Astrocyte of the spinal cord (primary cell): ENCODE measurements at regions not wholly inside any gene's neighbourhood (a gene's known extent, or its start where the extent isn't known, plus 50 kb on each side); places are given as distances from the start of the nearest gene placed in this dataset.

Experiments used
- DNase-seq: peaks from one replicate; pipeline ENCODE4 v3.0.0; 2011; ENCODE audit warnings: low read depth, low spot score
- H3K4me3 ChIP-seq: 2 replicates; pipeline ENCODE4 v1.5.1; 2011; ENCODE audit warnings: low read depth, mild to moderate bottlenecking, low read length, moderate library complexity
- CTCF ChIP-seq: IDR thresholded peaks from 2 replicates; pipeline ENCODE4 v1.5.1; 2012; ENCODE audit warnings: low read depth, mild to moderate bottlenecking, low read length, inconsistent platforms
- in situ Hi-C: cut with HindIII; loops from 2 replicates; pipeline ENCODE4 v1.10.0; 2017; ENCODE audit warnings: low sequenced_read_pairs

- in situ Hi-C loops, result no loop called here
- H3K4me3 ChIP-seq, result no peak overlapping the region
- no peak for TF ChIP-seq CTCF
- DNase-seq, result no peak
These were observed 843.0 kb downstream of the BRD1 start for GRCh38 chr22:48984639-48985038.

DNA sequence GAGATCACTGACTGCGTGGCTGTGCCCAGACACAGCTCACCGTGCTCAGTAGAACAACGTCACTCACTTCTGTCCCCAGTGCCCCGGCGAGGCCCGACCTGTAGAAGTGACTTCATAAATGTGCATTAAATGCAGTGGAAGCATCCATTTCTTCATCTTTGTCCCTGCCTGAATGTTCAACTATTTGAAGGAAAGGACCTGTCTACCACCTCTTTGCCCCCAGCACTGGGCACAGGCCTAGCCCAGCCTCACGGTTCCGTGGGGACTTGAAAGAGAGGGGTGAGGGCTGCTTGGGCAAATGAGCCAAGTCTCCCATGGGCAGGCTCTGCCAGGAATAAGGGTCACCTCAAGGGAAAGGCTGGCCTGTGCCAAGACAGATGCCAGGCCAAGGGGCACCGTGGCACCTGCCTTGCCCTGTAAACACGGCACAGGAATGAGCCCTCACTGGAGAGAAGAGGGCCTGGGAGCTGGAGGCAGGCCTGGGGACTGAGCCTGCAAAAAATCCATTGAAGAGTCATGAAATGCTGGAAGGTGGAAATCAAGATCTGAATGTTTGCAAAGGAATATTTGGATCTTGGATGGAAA lies 845.3 kb downstream of the BRD1 start:
- no peak for TF ChIP-seq CTCF
- in situ Hi-C loops, result no loop called here
- DNase-seq, result no peak
- no peak overlapping the region for H3K4me3 ChIP-seq

DNA sequence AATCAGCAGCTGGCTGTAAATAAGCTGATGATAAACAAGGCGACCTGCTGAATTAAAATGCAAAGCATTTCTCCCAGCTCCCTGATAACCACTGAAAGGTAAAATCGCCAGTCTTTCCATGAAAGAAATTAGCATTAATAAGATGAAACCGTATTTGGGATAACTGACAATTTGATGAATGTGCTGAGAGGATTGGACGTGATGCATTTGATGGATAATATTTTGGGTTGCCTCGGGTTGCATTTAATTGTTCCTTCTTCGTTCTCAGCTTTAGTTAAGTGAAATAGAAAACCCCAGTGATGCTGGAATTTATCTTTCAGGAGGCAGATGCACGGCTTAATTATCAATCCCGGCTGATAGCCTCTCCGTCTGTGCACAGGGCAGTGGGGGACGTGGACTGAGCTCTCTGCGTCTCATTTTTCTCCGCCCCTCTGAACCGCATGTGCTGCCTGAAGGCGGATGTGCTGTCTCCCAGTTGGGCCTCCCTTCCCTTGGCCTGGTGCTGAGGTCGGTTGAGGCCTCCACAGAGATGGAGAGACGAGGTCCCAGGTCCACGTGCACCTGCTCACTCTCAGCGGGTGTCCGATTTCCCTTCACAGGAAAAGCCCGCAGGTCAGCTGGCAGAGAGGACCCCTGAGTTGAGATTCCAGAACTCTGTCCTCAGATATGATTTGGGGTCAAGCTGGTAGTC lies 846.2 kb downstream of the BRD1 start:
- in situ Hi-C loops, result no loop called here
- no peak for TF ChIP-seq CTCF
- H3K4me3 ChIP-seq, result no peak overlapping the region
- no peak for DNase-seq

- H3K4me3 ChIP-seq, result no peak overlapping the region
- DNase-seq, result no peak
- no peak for TF ChIP-seq CTCF
- in situ Hi-C loops, result no loop called here
These were observed 846.8 kb downstream of the BRD1 start for GRCh38 chr22:48980918-48981317.

DNA sequence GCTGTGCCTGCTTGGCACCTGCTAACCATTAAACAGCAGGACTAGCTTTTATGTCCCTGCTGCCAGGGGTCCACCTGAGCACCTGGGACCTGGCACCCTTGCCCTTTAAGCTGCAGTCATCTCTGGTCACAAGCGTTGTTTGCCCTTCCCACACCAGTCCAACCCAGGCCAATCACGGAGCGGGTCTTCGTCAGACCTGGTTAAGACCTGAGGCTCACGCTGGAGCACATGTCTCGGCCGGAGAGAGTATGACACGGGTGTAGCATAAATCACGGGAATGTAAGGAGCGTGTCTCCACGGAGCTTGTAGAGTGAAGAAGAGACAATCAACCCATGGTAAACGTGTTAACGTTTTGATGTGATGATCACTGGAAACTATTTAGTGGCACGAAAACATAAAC lies 847.3 kb downstream of the BRD1 start:
- TF ChIP-seq CTCF, result no peak
- no peak for DNase-seq
- no peak overlapping the region for H3K4me3 ChIP-seq
- in situ Hi-C loops, result no loop called here

DNA sequence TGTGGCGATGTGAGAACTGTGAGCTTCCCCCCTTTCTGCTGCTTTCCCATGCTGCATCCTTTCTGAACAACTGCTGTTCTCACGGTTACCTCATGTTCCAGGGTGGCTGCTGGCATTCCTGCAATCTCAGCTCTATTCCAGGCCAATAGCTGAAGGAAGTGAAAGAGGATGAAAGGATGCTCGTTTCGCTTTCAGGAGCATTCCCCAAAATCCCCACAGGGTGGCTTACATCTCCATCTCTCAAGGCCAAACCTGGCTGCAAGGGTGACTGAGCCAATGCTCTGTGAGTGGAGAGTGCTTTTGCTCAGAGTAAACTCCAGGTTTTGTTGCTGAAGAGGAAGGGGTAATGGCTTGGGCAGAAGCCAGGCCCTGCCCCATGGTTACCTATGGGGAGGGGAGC lies 848.2 kb downstream of the BRD1 start:
- in situ Hi-C loops, result no loop called here
- H3K4me3 ChIP-seq, result no peak overlapping the region
- DNase-seq, result no peak
- no peak for TF ChIP-seq CTCF
